HAP-1 (cell line): ENCODE measurements at regions not wholly inside any gene's neighbourhood (a gene's known extent, or its start where the extent isn't known, plus 50 kb on each side); places are given as distances from the start of the nearest gene placed in this dataset.

Experiments used
- DNase-seq, 2 experiments: peaks; one replicate each; pipeline ENCODE4 v3.0.0-alpha.2; 2016 to 2020; ENCODE audit warnings: low spot score in 2 of 2
- H3K27me3 ChIP-seq: fragments of 250-450 bp; sonication (Bioruptor Pico); 2 replicates; pipeline ENCODE4 v1.5.1; 2020; ENCODE audit warnings: low read depth, mild to moderate bottlenecking, moderate library complexity
- H3K36me3 ChIP-seq: fragments of 250-450 bp; sonication (Bioruptor Pico); replicated peaks from 2 replicates; pipeline ENCODE4 v1.5.1; 2020; ENCODE audit warnings: mild to moderate bottlenecking
- H3K4me1 ChIP-seq: fragments of 250-450 bp; sonication (Bioruptor Pico); 2 replicates; pipeline ENCODE4 v1.5.1; 2020; ENCODE audit warnings: mild to moderate bottlenecking
- H3K4me3 ChIP-seq: fragments of 250-450 bp; sonication (Bioruptor Pico); 2 replicates; pipeline ENCODE4 v1.5.1; 2020; ENCODE audit warnings: mild to moderate bottlenecking, moderate library complexity
- H3K9me3 ChIP-seq: fragments of 250-450 bp; sonication (Bioruptor Pico); 2 replicates; pipeline ENCODE4 v1.5.1; 2020; ENCODE audit warnings: mild to moderate bottlenecking, moderate library complexity
- in situ Hi-C: fragments of 300-500 bp; cut with MboI; formaldehyde crosslinking; loops from 3 replicates; pipeline ENCODE4 v1.14.3; 2020; ENCODE audit warnings: low sequenced_read_pairs, inconsistent platforms, mixed read lengths

DNA sequence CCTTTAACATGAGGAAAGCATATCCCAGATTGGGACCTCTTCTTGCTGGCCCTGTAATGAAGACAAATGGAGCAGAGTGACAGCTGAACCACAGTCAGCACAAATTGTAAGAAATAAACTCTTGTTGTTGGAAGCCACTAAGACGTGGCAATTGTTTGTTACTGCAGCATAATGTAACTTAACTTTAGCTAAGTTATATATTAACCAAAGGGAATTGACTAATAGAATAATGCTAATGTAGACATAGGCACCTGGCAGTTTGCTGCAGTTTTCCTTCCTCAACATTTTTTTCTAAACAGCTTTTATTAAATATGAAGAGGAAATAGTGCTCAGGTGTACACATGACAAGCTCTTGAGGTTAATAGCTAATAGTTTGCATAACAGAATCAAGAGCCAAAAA is 300.7 kb upstream of the SLC30A5 start:
- no peak overlapping the region for H3K4me3 ChIP-seq
- H3K4me1 ChIP-seq = no peaks in the 10 kb centered on the region
- DNase-seq = no peak
- H3K36me3 ChIP-seq = no peaks in the 10 kb centered on the region
- in situ Hi-C loops = no loop called here
- no peaks in the 10 kb centered on the region for H3K9me3 ChIP-seq
- H3K27me3 ChIP-seq = peaks cover 5% of the 10 kb centered on the region; the same call in 1 of the 2 replicates

DNA sequence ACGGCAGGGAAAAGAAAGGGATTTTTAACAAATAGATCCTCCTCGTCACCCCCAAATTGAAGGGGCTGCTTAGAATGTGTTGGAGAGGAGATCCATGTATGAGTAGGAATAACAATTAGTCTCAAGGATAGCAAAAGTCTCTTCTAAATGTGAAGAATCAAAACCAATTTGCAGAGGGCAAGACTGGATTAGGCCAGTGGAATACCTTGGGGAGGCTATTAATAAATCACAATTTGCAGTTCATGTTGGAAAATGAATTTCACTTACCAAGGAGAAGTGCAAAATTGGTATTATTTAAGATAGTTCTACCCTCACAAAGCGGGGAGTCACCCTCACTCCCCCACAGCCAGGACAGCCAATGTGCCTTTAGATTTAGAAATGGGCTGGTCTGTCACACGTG is 299.8 kb upstream of the SLC30A5 start:
- Histone ChIP-seq H3K4me1 (no peaks in the 10 kb centered on the region), H3K9me3 (no peaks in the 10 kb centered on the region), H3K27me3 (peaks cover 3% of the 10 kb centered on the region; the same call in 1 of the 2 replicates), H3K4me3 (no peak overlapping the region), H3K36me3 (no peaks in the 10 kb centered on the region)
- DNase-seq = no peak
- in situ Hi-C loops = no loop called here

DNA sequence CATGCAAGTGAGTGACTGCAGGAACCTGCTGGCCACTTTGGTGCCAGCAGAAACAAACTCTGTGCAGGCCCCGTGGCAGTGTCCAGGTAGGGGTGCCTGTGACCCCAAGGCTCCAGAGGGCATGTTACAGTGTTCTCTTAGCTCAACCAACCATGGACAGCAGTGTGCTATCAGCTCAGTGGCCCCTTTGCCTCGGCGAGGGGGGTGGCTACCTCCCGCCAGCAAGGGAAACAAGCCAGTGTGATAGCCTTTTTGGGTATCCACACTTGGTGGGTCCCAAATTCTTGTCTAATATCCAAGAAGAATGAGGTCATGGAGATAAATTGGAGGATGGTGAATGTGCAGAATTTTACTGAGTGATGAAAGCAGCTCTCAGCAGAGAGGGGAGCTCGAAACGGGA is 298.6 kb upstream of the SLC30A5 start:
- H3K9me3 ChIP-seq = no peaks in the 10 kb centered on the region
- DNase-seq = no peak
- H3K4me3 ChIP-seq = no peak overlapping the region
- H3K36me3 ChIP-seq = no peaks in the 10 kb centered on the region
- peaks cover 3% of the 10 kb centered on the region; the same call in 1 of the 2 replicates for H3K27me3 ChIP-seq
- in situ Hi-C loops = no loop called here
- no peaks in the 10 kb centered on the region for H3K4me1 ChIP-seq

DNA sequence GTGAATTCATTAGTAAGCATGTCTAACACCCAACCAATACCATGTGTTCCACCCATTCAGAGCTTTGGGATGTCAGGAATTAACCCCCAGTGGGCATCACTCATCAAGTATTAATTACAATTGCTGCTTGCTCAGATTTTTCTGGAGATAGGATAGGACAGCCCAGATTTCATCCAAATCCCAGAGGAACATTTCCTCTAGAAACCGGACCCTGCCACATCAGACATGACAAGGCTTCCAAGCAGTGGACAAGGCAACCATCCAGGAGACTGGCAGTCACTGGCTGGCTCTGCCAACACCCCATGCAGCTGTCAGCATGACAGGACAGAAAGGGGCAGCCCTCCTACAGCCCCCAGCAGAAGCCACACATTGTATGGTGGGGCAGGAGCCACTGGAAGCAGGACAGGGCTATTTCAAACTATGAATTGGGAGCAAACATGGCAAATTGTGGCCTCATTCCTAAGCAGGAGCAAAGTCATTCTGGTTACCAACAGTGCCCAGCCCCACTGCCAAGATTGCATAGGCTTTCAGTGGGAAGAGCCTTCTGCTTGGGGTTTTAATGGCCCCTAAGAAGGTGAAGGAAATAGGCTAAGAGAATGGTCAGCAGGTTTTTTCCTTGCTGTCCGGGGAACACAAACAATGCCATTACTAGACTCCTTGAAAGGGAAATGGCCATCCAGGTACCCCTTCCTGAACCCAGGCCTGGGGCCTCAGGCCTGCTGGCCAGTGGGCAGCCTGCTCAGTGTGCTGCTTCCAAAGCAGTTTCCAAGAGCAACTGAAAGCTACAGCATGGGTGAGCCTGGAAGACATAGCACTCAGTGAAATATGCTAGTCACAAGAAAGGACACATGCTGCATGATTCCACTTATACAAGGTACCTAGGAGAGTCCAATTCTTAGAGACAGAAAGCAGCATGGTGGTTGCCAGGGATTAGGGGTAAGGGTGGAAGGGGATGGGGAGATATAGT is 294.7 kb upstream of the SLC30A5 start:
- no peaks in the 10 kb centered on the region for H3K36me3 ChIP-seq
- in situ Hi-C loops = no loop called here
- H3K4me1 ChIP-seq = no peaks in the 10 kb centered on the region
- no peak overlapping the region for H3K4me3 ChIP-seq
- no peaks in the 10 kb centered on the region for H3K9me3 ChIP-seq
- no peak for DNase-seq
- no peaks in the 10 kb centered on the region for H3K27me3 ChIP-seq

DNA sequence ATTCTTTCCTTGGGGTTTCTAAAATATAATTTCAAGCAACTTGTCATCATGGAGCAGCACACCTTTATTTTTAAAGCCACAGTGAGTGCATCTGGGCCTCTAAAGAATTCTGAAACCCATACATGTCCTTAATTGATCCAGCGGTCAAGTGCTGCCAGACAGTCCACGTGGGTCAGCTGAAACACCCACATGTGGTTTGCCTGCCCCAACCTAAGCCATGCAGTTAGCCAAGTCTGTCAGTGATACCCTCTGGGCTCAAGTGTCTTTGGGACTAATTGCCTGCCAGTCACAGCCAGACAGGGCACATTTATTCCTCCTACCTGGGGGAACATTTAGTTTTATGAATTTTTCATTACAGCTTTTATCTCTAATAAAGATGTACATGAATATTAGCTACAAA is 291.4 kb upstream of the SLC30A5 start:
- Histone ChIP-seq H3K9me3 (no peaks in the 10 kb centered on the region), H3K4me3 (no peak overlapping the region), H3K36me3 (no peaks in the 10 kb centered on the region), H3K4me1 (no peaks in the 10 kb centered on the region), H3K27me3 (no peaks in the 10 kb centered on the region)
- in situ Hi-C loops = no loop called here
- no peak for DNase-seq

DNA sequence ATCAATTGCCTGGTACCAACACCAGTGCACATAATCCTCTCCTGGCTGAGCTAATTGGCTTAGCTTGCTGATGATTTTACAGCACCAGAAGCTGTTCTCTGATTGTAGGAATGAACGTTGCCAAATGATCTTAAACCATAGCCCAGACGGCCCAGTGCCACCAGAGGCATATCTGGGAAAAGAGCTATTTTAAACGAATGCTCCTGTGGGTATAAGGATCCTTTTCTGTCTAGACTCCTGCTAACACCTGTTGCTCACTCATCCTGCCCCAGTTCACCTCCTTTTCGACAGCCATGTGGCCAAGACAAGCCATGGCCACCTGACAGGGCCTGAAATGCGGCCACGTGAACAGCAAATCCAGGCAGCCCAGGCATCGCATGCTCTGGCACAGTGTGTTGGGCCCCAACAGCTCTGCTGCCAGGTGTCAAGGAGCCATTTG is 289.9 kb upstream of the SLC30A5 start:
- Histone ChIP-seq H3K36me3 (no peaks in the 10 kb centered on the region), H3K4me1 (no peaks in the 10 kb centered on the region), H3K27me3 (no peaks in the 10 kb centered on the region), H3K9me3 (no peaks in the 10 kb centered on the region), H3K4me3 (no peak overlapping the region)
- in situ Hi-C loops = no loop called here
- DNase-seq = no peak

DNA sequence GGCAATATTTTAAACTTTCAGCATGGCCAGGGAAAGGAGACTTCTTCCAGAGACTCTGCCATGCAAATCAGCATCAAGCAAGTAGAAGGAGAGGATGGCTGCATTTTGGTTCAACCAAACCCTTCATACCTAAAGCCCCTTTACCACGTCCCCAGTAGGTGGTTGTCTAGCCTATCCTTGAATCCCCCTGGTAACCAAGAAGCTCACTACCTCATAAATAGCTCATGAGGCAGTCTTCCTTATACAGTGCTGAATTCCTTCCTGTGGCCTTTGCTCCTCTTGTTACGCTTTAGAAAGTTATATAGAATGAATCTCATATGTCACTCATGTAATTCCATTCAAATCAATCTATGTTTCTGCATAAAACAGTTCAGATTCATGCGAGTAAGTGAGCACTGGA is 289.5 kb upstream of the SLC30A5 start:
- Histone ChIP-seq H3K36me3 (no peaks in the 10 kb centered on the region), H3K4me1 (no peaks in the 10 kb centered on the region), H3K9me3 (no peaks in the 10 kb centered on the region), H3K4me3 (no peak overlapping the region), H3K27me3 (no peaks in the 10 kb centered on the region)
- in situ Hi-C loops = no loop called here
- DNase-seq = no peak

DNA sequence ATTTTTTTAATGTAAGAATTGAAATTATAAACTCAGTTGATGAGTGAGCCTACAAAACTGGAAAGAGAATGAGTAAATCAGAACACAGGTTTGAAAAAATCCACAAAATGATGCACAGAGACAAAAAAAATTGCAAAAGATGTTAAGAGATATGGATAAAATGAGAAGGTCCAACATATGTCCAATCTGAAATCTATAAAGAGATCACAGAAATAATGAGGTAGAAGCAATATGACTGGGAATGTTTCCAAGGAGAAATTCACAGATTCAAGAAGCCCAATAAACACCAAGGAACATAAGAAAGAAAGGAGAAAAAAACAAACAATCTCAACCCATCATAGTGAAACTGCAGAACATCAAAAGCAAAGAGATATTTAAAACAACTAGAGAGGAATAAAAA is 288.4 kb upstream of the SLC30A5 start:
- no peaks in the 10 kb centered on the region for H3K4me1 ChIP-seq
- in situ Hi-C loops = no loop called here

DNA sequence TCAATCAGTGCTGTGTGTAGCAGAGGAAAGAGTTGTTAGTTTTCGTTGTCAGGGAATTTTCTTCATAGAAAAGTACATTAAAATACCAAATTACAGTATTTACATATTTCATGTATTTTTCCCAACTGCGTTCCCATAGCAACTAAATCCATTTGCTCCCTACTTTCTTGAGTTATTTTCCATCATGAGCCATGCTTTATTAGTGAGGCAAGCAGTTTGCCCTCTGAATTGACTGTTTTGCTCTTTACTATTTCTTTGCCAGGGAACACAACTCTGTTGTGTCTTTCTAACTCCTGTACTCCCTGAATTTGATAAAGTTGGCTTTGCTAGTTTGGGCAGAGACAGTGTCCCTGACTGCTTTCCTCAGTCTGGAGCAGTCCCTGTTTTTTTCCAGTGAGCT is 276.2 kb upstream of the SLC30A5 start:
- H3K4me1 ChIP-seq = no peaks in the 10 kb centered on the region
- in situ Hi-C loops = no loop called here
- no peaks in the 10 kb centered on the region for H3K9me3 ChIP-seq
- no peak for DNase-seq
- H3K4me3 ChIP-seq = no peak overlapping the region
- 0 out of 2 replicates have a peak, but pooled peaks cover 4% of the 10 kb centered on the region for H3K27me3 ChIP-seq
- H3K36me3 ChIP-seq = no peaks in the 10 kb centered on the region

More for the DNA sequence above, 288.4 kb upstream of the SLC30A5 start:
- Histone ChIP-seq H3K4me3 (no peak overlapping the region), H3K27me3 (no peaks in the 10 kb centered on the region), H3K9me3 (no peaks in the 10 kb centered on the region), H3K36me3 (no peaks in the 10 kb centered on the region)
- no peak for DNase-seq

DNA sequence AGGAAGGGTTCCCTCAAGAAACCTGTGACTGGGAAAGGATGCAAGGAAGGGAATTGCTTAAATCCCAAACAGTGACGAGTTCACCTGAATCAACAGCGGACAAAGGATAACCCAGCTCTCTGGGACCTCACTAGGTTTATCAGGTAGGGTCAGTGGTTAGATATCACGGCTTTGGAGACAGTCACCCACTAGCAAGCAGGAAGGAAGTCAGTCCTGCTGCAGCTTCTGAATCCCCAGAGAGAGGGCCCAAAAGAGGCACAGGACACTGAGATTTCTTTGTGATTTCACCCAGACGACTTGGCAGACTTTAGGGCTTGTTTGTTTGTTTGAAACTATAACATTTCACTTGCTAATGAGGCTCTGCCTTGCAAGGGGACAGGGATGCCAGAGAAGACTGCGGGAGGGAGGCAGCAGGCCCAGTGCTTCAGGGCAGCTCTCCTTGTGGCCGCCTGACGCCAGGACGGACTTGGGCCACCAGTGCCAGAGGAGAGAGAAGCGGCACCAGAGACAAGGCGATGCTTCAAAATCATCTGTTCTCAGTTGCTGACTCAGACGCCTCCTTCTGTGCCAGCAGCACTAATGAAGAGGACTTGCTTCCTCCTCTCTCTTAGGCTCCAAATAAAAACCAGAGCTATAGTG is 275.6 kb upstream of the SLC30A5 start:
- in situ Hi-C loops = no loop called here
- no peak for DNase-seq
- Histone ChIP-seq H3K4me1 (no peaks in the 10 kb centered on the region), H3K4me3 (no peak overlapping the region), H3K36me3 (no peaks in the 10 kb centered on the region), H3K9me3 (no peaks in the 10 kb centered on the region), H3K27me3 (0 out of 2 replicates have a peak, but pooled peaks cover 5% of the 10 kb centered on the region)

DNA sequence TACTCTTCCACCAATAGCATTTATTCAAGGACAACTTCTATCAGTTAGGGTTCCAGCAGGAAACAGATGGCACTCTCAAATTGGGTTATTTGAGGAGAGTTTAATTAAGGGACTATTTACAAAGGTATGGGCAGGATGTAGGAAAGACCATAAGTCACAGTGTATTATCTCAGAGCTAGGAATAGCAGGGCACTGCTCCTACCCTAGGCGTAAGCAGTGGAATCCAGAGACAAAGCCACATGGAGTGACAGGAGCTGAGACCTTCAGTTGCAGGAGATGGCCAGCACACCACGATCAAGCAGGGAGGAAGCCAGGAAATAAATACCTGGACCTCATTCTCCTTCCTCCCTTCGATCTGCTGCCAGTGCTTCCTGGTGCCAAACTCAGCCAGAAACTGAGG is 274.9 kb upstream of the SLC30A5 start:
- in situ Hi-C loops = no loop called here
- H3K4me3 ChIP-seq = no peak overlapping the region
- peaks cover 8% of the 10 kb centered on the region; the same call in 1 of the 2 replicates for H3K27me3 ChIP-seq
- H3K9me3 ChIP-seq = no peaks in the 10 kb centered on the region
- DNase-seq = no peak
- H3K4me1 ChIP-seq = no peaks in the 10 kb centered on the region
- H3K36me3 ChIP-seq = no peaks in the 10 kb centered on the region

DNA sequence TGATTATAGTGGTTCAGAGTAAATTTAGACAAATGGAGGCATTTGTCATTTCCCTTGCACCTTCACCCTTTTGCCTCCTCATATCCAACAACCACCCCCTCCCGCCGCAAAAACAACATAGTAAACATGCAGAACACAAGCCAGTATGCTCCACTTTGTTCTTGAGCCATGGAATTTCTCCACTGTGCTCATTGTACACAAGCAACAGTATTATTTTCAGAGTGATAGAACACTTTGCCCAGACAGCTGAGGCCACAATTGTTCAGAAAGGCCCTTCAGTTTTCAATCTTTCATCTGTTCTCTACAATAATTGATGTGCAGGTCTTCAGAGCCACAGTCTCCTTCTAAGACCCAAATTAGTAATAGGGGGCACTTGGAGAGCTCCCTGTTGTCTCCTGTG is 272.8 kb upstream of the SLC30A5 start:
- Histone ChIP-seq H3K27me3 (peaks cover 13% of the 10 kb centered on the region; the same call in 1 of the 2 replicates), H3K4me1 (no peaks in the 10 kb centered on the region), H3K4me3 (no peak overlapping the region), H3K9me3 (no peaks in the 10 kb centered on the region), H3K36me3 (no peaks in the 10 kb centered on the region)
- DNase-seq = no peak
- in situ Hi-C loops = no loop called here

DNA sequence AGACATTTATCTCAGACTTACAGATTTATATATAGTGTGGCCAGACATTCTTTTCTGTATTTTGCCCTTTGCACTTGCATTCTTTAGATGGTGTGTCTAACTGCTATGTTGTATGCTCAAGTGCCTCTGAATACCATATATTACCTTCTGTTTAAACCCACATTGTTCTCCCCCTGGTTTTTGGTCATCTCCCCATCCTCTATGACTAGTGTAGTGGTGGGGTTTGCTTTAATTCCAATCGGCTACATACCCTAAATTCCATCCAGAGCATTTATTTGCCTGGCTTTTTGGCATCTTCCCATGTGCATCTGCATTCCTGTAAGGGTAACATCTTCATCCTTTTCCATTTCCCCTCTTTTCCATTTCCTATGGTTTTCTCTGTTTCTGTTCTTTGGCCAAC is 271.0 kb upstream of the SLC30A5 start:
- no peaks in the 10 kb centered on the region for H3K9me3 ChIP-seq
- in situ Hi-C loops = no loop called here
- no peak overlapping the region for H3K4me3 ChIP-seq
- H3K27me3 ChIP-seq = peaks cover 13% of the 10 kb centered on the region; the same call in 1 of the 2 replicates
- no peak for DNase-seq
- H3K36me3 ChIP-seq = no peaks in the 10 kb centered on the region
- H3K4me1 ChIP-seq = no peaks in the 10 kb centered on the region

DNA sequence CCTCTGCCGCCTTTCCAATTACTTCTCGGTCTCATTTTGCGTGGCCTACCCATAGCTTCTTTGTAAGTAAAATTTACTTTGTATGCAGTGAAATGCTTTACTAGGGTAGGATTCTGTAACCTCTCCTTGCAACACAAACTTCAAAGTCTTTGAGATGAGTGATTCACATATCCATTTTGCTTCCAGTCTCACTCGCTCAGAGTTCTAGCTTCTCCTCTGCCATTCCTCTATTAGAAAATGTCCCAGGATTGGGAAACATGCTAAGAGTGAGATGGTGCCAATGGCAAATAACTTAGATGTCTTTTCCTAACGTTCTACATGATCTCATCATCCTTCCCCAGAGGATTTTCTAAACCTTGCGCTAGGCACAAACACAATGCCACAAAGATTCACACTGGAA is 270.5 kb upstream of the SLC30A5 start:
- H3K4me1 ChIP-seq = no peaks in the 10 kb centered on the region
- H3K4me3 ChIP-seq = no peak overlapping the region
- H3K9me3 ChIP-seq = no peaks in the 10 kb centered on the region
- in situ Hi-C loops = no loop called here
- H3K27me3 ChIP-seq = peaks cover 13% of the 10 kb centered on the region; the same call in 1 of the 2 replicates
- no peak for DNase-seq
- no peaks in the 10 kb centered on the region for H3K36me3 ChIP-seq
